GM12874 (cell line): ENCODE measurements at regions not wholly inside any gene's neighbourhood (a gene's known extent, or its start where the extent isn't known, plus 50 kb on each side); places are given as distances from the start of the nearest gene placed in this dataset.
A peak's percentile ranks its signal among the peaks of the same experiment; 100 is the strongest.

ENCODE experiments used
- TF ChIP-seq, protein P1 (sequence below): IDR thresholded peaks from 2 replicates; pipeline ENCODE4 v1.5.1; 2011; ENCODE audit warnings: low read depth, mild to moderate bottlenecking, control low read depth, low read length, moderate library complexity; ENCODE audit not compliant: insufficient read depth

DNA sequence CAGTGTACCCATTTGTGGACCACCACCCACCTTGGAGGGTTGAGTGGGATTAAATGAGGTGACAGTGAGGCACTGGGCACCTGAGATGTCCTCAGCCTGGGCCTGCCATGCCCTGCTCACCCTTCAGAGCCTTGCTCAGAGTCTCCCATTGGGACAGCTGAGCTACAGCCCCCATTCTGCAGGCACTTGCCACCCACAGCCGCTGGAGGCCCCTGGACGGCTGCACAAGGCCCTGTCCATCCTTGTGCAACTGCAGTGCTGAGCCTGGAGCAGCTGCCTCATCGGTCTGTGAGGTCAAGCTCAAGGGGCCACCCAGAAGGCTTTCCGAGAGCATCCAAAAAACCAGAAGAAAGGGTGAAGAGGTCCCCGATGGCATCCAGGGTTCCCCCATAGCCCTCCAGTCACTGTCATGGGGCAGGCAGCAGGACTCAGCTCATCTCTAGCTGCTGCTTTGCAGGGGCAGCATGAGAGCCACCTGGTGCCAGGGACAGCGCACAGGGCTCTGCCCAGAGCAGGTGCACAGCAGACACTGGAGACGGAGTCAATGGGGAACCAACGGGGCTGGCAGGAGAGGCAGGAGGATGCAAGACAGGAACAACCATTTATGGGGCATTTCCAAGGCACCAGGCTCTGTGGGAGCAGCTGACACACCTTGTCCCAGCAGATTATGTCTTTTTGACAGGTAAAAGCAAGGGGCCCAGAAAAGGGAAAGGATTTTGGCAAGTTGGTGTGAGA is 84.6 kb downstream of the ARL6IP4 start:
- TF ChIP-seq, protein P1, sequence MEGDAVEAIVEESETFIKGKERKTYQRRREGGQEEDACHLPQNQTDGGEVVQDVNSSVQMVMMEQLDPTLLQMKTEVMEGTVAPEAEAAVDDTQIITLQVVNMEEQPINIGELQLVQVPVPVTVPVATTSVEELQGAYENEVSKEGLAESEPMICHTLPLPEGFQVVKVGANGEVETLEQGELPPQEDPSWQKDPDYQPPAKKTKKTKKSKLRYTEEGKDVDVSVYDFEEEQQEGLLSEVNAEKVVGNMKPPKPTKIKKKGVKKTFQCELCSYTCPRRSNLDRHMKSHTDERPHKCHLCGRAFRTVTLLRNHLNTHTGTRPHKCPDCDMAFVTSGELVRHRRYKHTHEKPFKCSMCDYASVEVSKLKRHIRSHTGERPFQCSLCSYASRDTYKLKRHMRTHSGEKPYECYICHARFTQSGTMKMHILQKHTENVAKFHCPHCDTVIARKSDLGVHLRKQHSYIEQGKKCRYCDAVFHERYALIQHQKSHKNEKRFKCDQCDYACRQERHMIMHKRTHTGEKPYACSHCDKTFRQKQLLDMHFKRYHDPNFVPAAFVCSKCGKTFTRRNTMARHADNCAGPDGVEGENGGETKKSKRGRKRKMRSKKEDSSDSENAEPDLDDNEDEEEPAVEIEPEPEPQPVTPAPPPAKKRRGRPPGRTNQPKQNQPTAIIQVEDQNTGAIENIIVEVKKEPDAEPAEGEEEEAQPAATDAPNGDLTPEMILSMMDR: no peak

DNA sequence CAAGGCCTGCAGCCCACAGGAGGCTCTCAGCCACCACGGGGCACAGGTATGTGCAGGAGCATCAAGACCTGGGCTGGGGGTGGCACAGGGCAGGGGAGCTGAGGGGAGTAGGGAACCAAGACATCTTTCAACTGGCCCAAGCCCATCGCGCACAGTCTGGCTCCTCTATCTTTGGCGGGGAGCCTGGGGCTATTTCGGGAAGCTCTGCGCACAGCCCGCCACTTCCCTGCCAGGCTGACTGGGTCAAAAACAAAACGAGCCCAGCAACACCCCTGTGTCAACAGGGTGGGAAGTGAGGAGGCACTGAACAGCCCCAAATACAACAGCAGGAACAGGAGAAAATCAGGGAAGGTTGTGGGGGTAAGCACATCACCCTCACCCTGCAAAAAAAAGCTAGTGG is 83.9 kb downstream of the ARL6IP4 start:
- TF ChIP-seq, protein P1: no peak

DNA sequence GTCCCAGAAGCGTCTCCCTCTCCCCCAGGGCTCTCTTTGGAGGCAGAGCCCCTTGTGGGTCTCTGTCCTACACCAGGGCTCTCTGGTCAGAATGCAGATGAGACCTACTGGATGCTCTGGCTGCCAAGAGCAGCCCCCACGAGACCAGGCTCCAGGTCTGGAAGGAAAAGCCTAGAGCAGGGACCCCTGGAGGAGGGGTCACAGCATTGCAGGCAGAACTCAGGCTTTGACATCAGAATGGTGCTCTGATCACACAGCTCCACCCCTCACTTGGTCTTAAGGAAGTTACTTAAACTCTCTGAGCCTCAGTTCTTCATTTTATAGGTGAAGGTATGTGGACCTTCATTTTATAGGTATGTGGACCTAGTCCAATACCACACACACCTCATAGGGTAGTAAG is 83.1 kb downstream of the ARL6IP4 start:
- TF ChIP-seq, protein P1: peak; percentile 49

DNA sequence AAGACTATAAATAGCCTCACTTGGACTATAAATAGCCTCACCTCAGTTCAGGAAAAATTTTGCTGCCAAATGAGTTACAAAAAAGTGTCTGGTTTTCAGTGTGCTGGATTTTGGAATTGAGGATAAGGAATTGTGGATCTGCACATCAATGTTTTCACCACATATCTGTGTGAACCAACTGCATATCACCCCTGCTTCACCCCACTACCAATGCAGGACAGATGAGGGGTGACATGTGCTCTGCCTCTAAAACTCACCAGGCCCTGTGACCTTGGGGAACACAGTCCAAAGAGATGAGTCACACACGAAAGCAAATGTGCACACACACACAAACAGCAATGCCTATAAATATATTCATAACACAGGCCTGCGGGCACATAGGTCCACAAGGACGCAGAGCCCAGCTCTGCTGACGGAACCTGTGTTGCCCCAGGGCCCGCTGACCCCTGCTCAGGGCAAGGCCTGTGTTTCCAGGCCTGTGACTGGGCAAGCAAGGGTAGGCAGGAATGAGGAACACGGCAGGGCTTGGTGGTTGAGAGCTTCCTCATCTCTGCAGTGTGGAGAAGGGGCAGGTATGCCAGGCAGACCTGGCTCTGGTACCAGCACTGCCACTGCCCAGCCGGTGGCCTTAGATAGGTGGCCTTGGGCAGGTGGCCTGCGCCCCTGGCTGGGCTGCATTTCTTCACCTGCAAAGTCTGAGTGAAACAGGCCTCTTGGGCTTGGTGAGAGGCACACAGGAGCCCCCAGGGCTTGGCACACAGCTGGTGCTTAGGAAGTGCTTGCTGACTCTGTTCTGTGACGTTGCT is 82.4 kb downstream of the ARL6IP4 start:
- TF ChIP-seq, protein P1: no peak

DNA sequence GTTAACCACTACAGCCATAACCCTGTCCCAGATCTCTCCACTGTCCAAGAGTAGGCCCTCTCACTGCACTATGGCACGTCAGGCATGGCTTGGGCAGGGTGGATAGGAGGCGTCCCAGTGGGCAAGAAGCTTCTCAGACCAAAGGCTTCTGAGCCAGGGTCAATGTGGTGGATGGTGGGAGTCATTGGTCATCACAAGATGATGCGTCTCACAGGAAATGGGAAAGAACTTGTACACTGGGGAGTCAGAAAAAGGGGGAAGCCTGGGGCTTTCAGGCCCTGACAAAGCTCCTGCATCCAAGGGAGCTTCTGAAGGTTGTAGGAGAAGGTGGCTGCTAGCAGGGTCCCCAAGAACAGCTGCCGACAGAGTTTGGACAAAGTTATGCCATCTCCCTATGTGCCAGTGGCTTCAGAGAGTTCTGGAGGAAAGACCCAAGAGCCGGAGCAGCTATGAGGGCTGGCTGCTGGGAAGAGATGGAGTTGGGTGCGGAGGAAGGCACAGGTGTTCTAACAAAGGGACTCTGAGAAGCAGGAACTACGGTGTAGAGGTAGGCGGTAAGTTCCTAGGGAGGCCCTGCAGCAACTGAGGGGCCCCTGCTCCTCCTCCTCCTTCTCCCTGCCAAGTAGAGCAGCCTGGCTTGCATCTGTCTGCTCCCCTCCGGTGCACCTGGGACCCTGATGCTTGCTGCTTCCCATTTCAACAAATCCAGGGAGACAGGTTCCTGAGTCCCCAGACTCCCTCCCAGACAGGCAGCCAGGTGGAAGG is 81.1 kb downstream of the ARL6IP4 start:
- TF ChIP-seq, protein P1: no peak

DNA sequence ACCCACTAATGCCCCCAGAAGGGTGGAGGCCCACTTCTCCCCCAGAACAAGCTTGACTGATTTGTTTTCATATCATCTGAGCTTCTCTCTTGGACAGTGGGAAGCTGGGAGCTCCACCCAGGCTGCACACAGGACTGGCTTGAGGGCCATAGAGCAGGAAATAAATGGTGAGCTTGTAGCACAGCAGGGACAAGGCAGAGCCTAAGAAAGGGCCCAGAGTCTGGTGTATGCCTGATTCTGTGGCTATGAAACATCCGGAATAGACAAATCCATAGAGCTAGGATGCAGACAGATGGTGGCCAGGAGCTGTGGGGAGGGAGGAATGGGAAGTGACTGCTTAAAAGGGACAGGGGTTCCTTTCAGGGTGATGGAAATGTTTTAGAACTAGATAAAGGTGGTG is 79.0 kb downstream of the ARL6IP4 start:
- TF ChIP-seq, protein P1: no peak

DNA sequence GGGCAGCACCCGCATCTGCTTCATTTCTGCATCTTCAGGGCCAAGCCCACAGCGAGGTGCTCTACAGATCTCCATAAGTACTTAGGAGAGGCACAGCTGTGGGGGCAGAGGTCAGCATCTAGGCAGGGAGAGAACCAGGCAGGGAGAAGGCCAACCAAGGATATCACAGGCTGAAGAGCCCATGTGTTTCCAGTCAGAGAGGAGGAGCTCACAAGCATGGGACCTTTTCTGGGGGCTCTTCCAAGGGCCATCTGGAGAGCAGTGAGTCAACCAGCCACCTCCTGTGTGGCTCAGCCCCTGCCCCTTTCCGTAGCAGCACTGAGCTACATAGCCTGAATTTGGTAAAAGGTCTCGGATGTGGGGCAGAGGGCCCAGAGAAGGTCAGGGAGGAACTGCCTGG is 78.5 kb downstream of the ARL6IP4 start:
- TF ChIP-seq, protein P1: no peak
